ENCODE measurements at regions not wholly inside any gene's neighbourhood (a gene's known extent, or its start where the extent isn't known, plus 50 kb on each side); places are given as distances from the start of the nearest gene placed in this dataset.

GRCh38 chr14:83196236-83196635, 1662.6 kb upstream of the SEL1L start:
- Histone ChIP-seq H3K4me1 (ENCODE audit: insufficient read depth) (no peaks in the 10 kb centered on the region), H3K9me2 (replicated peaks; ENCODE audit: insufficient read depth) (no peaks in the 10 kb centered on the region), H3K4me2 (no peak overlapping the region), H3K79me2 (no peaks in the 10 kb centered on the region), H3K9me3 (ENCODE audit: low read depth) (no peaks in the 10 kb centered on the region), H3K27me3 (no peaks in the 10 kb centered on the region), H3K4me3 (no peak overlapping the region), H3K27ac (no peak overlapping the region), H2AFZ (no peak overlapping the region), H4K20me1 (ENCODE audit: insufficient read depth, poor library complexity, severe bottlenecking) (no peaks in the 10 kb centered on the region), H3K36me3 (replicated peaks; ENCODE audit: insufficient read depth, low read depth) (no peaks in the 10 kb centered on the region)
- no peak for DNase-seq (ENCODE audit: low spot score)
- WGBS (ENCODE audit: low lambda C conversion rate, missing lambda C conversion rate): 81% methylated on average over 1 of the region's 1 CpG
- TF ChIP-seq EZH2phosphoT487 (IDR thresholded peaks at IDR 0.05; ENCODE audit: low read depth, severe bottlenecking, unreplicated experiment) (no peak), CTCF (IDR thresholded peaks at IDR 0.05; ENCODE audit: poor library complexity) (no peak), EZH2 (IDR thresholded peaks at IDR 0.05; ENCODE audit: borderline replicate concordance) (no peak)

GRCh38 chr14:83197271-83197670, 1663.6 kb upstream of the SEL1L start:
- H3K4me1 ChIP-seq (ENCODE audit: insufficient read depth): no peaks in the 10 kb centered on the region
- no peak overlapping the region for H3K4me3 ChIP-seq
- H3K27me3 ChIP-seq: no peaks in the 10 kb centered on the region
- H2AFZ ChIP-seq: no peak overlapping the region
- H3K4me2 ChIP-seq: no peak overlapping the region
- no peak for DNase-seq (ENCODE audit: low spot score)
- no peaks in the 10 kb centered on the region for H3K9me3 ChIP-seq (ENCODE audit: low read depth)
- H4K20me1 ChIP-seq (ENCODE audit: insufficient read depth, poor library complexity, severe bottlenecking): no peaks in the 10 kb centered on the region
- H3K36me3 ChIP-seq (replicated peaks; ENCODE audit: insufficient read depth, low read depth): no peaks in the 10 kb centered on the region
- no peaks in the 10 kb centered on the region for H3K79me2 ChIP-seq
- no peak overlapping the region for H3K27ac ChIP-seq
- no peak for TF ChIP-seq CTCF (IDR thresholded peaks at IDR 0.05; ENCODE audit: poor library complexity)
- no peak for TF ChIP-seq EZH2 (IDR thresholded peaks at IDR 0.05; ENCODE audit: borderline replicate concordance)
- no peak for TF ChIP-seq EZH2phosphoT487 (IDR thresholded peaks at IDR 0.05; ENCODE audit: low read depth, severe bottlenecking, unreplicated experiment)
- H3K9me2 ChIP-seq (replicated peaks; ENCODE audit: insufficient read depth): no peaks in the 10 kb centered on the region
- WGBS (ENCODE audit: low lambda C conversion rate, missing lambda C conversion rate): 65% methylated on average over 3 of the region's 3 CpGs

- H3K9me2 ChIP-seq (replicated peaks; ENCODE audit: insufficient read depth): no peaks in the 10 kb centered on the region
- no peaks in the 10 kb centered on the region for H3K36me3 ChIP-seq (replicated peaks; ENCODE audit: insufficient read depth, low read depth)
- H3K4me2 ChIP-seq: no peak overlapping the region
- H3K4me3 ChIP-seq: no peak overlapping the region
- 94% methylated on average over 1 of the region's 1 CpG for WGBS (ENCODE audit: low lambda C conversion rate, missing lambda C conversion rate)
- TF ChIP-seq CTCF (IDR thresholded peaks at IDR 0.05; ENCODE audit: poor library complexity): no peak
- TF ChIP-seq EZH2phosphoT487 (IDR thresholded peaks at IDR 0.05; ENCODE audit: low read depth, severe bottlenecking, unreplicated experiment): no peak
- no peaks in the 10 kb centered on the region for H3K79me2 ChIP-seq
- H2AFZ ChIP-seq: no peak overlapping the region
- H4K20me1 ChIP-seq (ENCODE audit: insufficient read depth, poor library complexity, severe bottlenecking): no peaks in the 10 kb centered on the region
- no peaks in the 10 kb centered on the region for H3K9me3 ChIP-seq (ENCODE audit: low read depth)
- no peak for DNase-seq (ENCODE audit: low spot score)
- H3K27ac ChIP-seq: no peak overlapping the region
- H3K4me1 ChIP-seq (ENCODE audit: insufficient read depth): no peaks in the 10 kb centered on the region
- no peaks in the 10 kb centered on the region for H3K27me3 ChIP-seq
Observed at GRCh38 chr14:83207550-83207949, 1673.9 kb upstream of the SEL1L start.

GRCh38 chr14:83208341-83208740, 1674.7 kb upstream of the SEL1L start:
- Histone ChIP-seq H3K79me2 (no peaks in the 10 kb centered on the region), H3K9me3 (ENCODE audit: low read depth) (no peaks in the 10 kb centered on the region), H2AFZ (no peak overlapping the region), H3K9me2 (replicated peaks; ENCODE audit: insufficient read depth) (no peaks in the 10 kb centered on the region), H3K27me3 (no peaks in the 10 kb centered on the region), H3K4me3 (no peak overlapping the region), H3K27ac (no peak overlapping the region), H4K20me1 (ENCODE audit: insufficient read depth, poor library complexity, severe bottlenecking) (no peaks in the 10 kb centered on the region), H3K4me2 (no peak overlapping the region), H3K4me1 (ENCODE audit: insufficient read depth) (no peaks in the 10 kb centered on the region), H3K36me3 (replicated peaks; ENCODE audit: insufficient read depth, low read depth) (no peaks in the 10 kb centered on the region)
- DNase-seq (ENCODE audit: low spot score): no peak
- WGBS (ENCODE audit: low lambda C conversion rate, missing lambda C conversion rate): 67% methylated on average over 1 of the region's 1 CpG
- TF ChIP-seq EZH2phosphoT487 (IDR thresholded peaks at IDR 0.05; ENCODE audit: low read depth, severe bottlenecking, unreplicated experiment): no peak
- TF ChIP-seq EZH2 (IDR thresholded peaks at IDR 0.05; ENCODE audit: borderline replicate concordance): no peak
- TF ChIP-seq CTCF (IDR thresholded peaks at IDR 0.05; ENCODE audit: poor library complexity): no peak
